SK-N-MC (cell line): ENCODE measurements at regions not wholly inside any gene's neighbourhood (a gene's known extent, or its start where the extent isn't known, plus 50 kb on each side); places are given as distances from the start of the nearest gene placed in this dataset.

Experiments used
- EZH2 ChIP-seq: fragments of 200-600 bp; sonication (generic); IDR thresholded peaks from one replicate; pipeline ENCODE4 v1.6.1; 2017; ENCODE audit warnings: antibody characterized with exemption
- FOXP2 ChIP-seq: optimal IDR thresholded peaks from 2 replicates; pipeline ENCODE3; 2011; ENCODE audit warnings: mild to moderate bottlenecking, moderate library complexity; ENCODE audit not compliant: insufficient read depth; ENCODE audit errors: extremely low read length, control extremely low read depth
- POLR2AphosphoS5 ChIP-seq: IDR thresholded peaks from 2 replicates; pipeline ENCODE4 v1.6.1; 2012; ENCODE audit warnings: mild to moderate bottlenecking, low read depth, low read length, borderline replicate concordance

DNA sequence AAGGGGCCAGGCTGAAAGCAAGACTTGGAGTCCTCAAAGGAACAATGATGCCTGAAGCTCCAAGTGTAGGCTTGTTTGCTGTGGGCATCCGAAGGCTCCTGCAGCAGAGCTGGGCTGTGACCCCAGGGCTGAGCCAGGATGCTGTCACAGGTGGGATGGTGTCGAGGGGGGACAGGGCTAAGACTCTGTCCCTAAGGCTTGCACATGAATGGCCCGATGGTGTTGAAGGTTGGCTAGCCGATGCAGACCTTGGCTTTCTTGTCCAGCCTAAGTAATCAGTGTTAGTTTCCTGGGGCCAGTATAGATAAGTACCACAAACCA, 251.0 kb downstream of the NDUFA10 start:
- TF ChIP-seq EZH2 (no peak), POLR2AphosphoS5 (no peak), FOXP2 (no peak)
